DMS53 treated with DMSO at 0.1 percent for 48 hours (cell line): ENCODE measurements at regions not wholly inside any gene's neighbourhood (a gene's known extent, or its start where the extent isn't known, plus 50 kb on each side); places are given as distances from the start of the nearest gene placed in this dataset.

Experiments used
- DNase-seq: peaks from one replicate; lab custom pipeline; 2025; ENCODE audit not compliant: unreplicated experiment; lab: John Stamatoyannopoulos, UW

GRCh38 chr3:194987571-194988494 is 283.1 kb downstream of the XXYLT1 start:
- no peak for DNase-seq

GRCh38 chr3:194988495-194989165 is 282.3 kb downstream of the XXYLT1 start:
- DNase-seq = no peak

GRCh38 chr3:194989241-194989640 is 281.7 kb downstream of the XXYLT1 start:
- no peak for DNase-seq

- DNase-seq = no peak
Measured at GRCh38 chr3:194990454-194991337, 280.3 kb downstream of the XXYLT1 start.

GRCh38 chr3:194991338-194991654 is 279.7 kb downstream of the XXYLT1 start:
- DNase-seq = no peak

- DNase-seq = no peak
Measured at GRCh38 chr3:194993896-194994295, 277.1 kb downstream of the XXYLT1 start.

GRCh38 chr3:194994551-194994981 is 276.4 kb downstream of the XXYLT1 start:
- no peak for DNase-seq

- DNase-seq = no peak
Measured at GRCh38 chr3:194995334-194995733, 275.6 kb downstream of the XXYLT1 start.

GRCh38 chr3:194995922-194996321 is 275.0 kb downstream of the XXYLT1 start:
- no peak for DNase-seq

- DNase-seq = no peak
Measured at GRCh38 chr3:194996746-194997145, 274.2 kb downstream of the XXYLT1 start.

- DNase-seq = no peak
Measured at GRCh38 chr3:194998417-194998816, 272.5 kb downstream of the XXYLT1 start.

GRCh38 chr3:194998948-194999347 is 272.0 kb downstream of the XXYLT1 start:
- DNase-seq = no peak

GRCh38 chr3:194999491-194999890 is 271.5 kb downstream of the XXYLT1 start:
- no peak for DNase-seq

- DNase-seq = no peak
Measured at GRCh38 chr3:195001261-195001660, 269.7 kb downstream of the XXYLT1 start.

- peak; percentile 84 for DNase-seq
Measured at GRCh38 chr3:195001961-195002861, 268.7 kb downstream of the XXYLT1 start.

GRCh38 chr3:195003006-195003892 is 267.7 kb downstream of the XXYLT1 start:
- no peak for DNase-seq

GRCh38 chr3:195003893-195004289 is 267.1 kb downstream of the XXYLT1 start:
- DNase-seq = no peak

GRCh38 chr3:195004512-195005250 is 266.3 kb downstream of the XXYLT1 start:
- DNase-seq = no peak

GRCh38 chr3:195005251-195005620 is 265.7 kb downstream of the XXYLT1 start:
- DNase-seq = no peak
